ENCODE measurements at regions not wholly inside any gene's neighbourhood (a gene's known extent, or its start where the extent isn't known, plus 50 kb on each side); places are given as distances from the start of the nearest gene placed in this dataset.

- H3K4me3 ChIP-seq (ENCODE audit: control insufficient read depth in 1 of 7, extremely low read depth in 1 of 7, insufficient read depth in 4 of 7, low read depth in 2 of 7, low read length in 6 of 7): no peak overlapping the region
- ChIA-PET POLR2A (no interaction called here), CTCF (no interaction called here)
- no peak overlapping the region for H3K27ac ChIP-seq (ENCODE audit: insufficient read depth in 1 of 2, low read depth in 1 of 2, low read length in 2 of 2, poor library complexity in 1 of 2, severe bottlenecking in 2 of 2)
- no peaks in the 10 kb centered on the region for H3K36me3 ChIP-seq (ENCODE audit: control insufficient read depth in 4 of 4, insufficient read depth in 4 of 4, low read length in 3 of 4)
- peak in 2 of 3 donors; percentile 45 to 61 for DNase-seq
- H3K9me3 ChIP-seq (ENCODE audit: control extremely low read depth in 1 of 5, control insufficient read depth in 4 of 5, insufficient read depth in 2 of 5, low read depth in 1 of 5, low read length in 4 of 5): no peaks in the 10 kb centered on the region
- H3K4me1 ChIP-seq (ENCODE audit: control extremely low read depth in 1 of 4, control insufficient read depth in 4 of 4, insufficient read depth in 4 of 4, low read length in 3 of 4): peaks cover 0 to 34% (median 5%) of the 10 kb centered on the region in 4 experiments
- WGBS (ENCODE audit: insufficient coverage): no CpG with 5 or more reads among the region's 2 CpGs
- H3K27me3 ChIP-seq (replicated peaks in 2 of 5; ENCODE audit: control insufficient read depth in 4 of 5, insufficient read depth in 5 of 5, low read length in 4 of 5): no peaks in the 10 kb centered on the region
Observed at GRCh38 chr4:43242606-43243005, 350.1 kb downstream of the GRXCR1 start.

- ChIA-PET POLR2A (no interaction called here), CTCF (no interaction called here)
- Histone ChIP-seq H3K27me3 (replicated peaks in 2 of 5; ENCODE audit: control insufficient read depth in 4 of 5, insufficient read depth in 5 of 5, low read length in 4 of 5) (no peaks in the 10 kb centered on the region), H3K4me1 (ENCODE audit: control extremely low read depth in 1 of 4, control insufficient read depth in 4 of 4, insufficient read depth in 4 of 4, low read length in 3 of 4) (peaks cover 0 to 25% (median 2%) of the 10 kb centered on the region in 4 experiments), H3K36me3 (ENCODE audit: control insufficient read depth in 4 of 4, insufficient read depth in 4 of 4, low read length in 3 of 4) (no peaks in the 10 kb centered on the region), H3K27ac (ENCODE audit: insufficient read depth in 1 of 2, low read depth in 1 of 2, low read length in 2 of 2, poor library complexity in 1 of 2, severe bottlenecking in 2 of 2) (no peak overlapping the region), H3K4me3 (ENCODE audit: control insufficient read depth in 1 of 7, extremely low read depth in 1 of 7, insufficient read depth in 4 of 7, low read depth in 2 of 7, low read length in 6 of 7) (no peak overlapping the region), H3K9me3 (ENCODE audit: control extremely low read depth in 1 of 5, control insufficient read depth in 4 of 5, insufficient read depth in 2 of 5, low read depth in 1 of 5, low read length in 4 of 5) (no peaks in the 10 kb centered on the region)
- 100% methylated on average over 2 of the region's 4 CpGs for WGBS (ENCODE audit: insufficient coverage)
- DNase-seq: no peak
Observed at GRCh38 chr4:43243433-43244116, 351.1 kb downstream of the GRXCR1 start.

GRCh38 chr4:43244688-43245382, 352.3 kb downstream of the GRXCR1 start:
- CTCF ChIA-PET: no interaction called here
- 75% methylated on average over 1 of the region's 1 CpG for WGBS (ENCODE audit: insufficient coverage)
- POLR2A ChIA-PET: no interaction called here

GRCh38 chr4:43251841-43252240, 359.3 kb downstream of the GRXCR1 start:
- H3K36me3 ChIP-seq (ENCODE audit: control insufficient read depth in 4 of 4, insufficient read depth in 4 of 4, low read length in 3 of 4): no peaks in the 10 kb centered on the region
- H3K9me3 ChIP-seq (ENCODE audit: control extremely low read depth in 1 of 5, control insufficient read depth in 4 of 5, insufficient read depth in 2 of 5, low read depth in 1 of 5, low read length in 4 of 5): peaks cover 0 to 4% (median 0%) of the 10 kb centered on the region in 5 experiments
- H3K27me3 ChIP-seq (replicated peaks in 2 of 5; ENCODE audit: control insufficient read depth in 4 of 5, insufficient read depth in 5 of 5, low read length in 4 of 5): no peaks in the 10 kb centered on the region
- no peak for DNase-seq
- 100% methylated on average over 2 of the region's 2 CpGs for WGBS (ENCODE audit: insufficient coverage)
- peaks cover 0 to 2% (median 0%) of the 10 kb centered on the region in 4 experiments for H3K4me1 ChIP-seq (ENCODE audit: control extremely low read depth in 1 of 4, control insufficient read depth in 4 of 4, insufficient read depth in 4 of 4, low read length in 3 of 4)
- ChIA-PET POLR2A (no interaction called here), CTCF (no interaction called here)
- no peak overlapping the region for H3K27ac ChIP-seq (ENCODE audit: insufficient read depth in 1 of 2, low read depth in 1 of 2, low read length in 2 of 2, poor library complexity in 1 of 2, severe bottlenecking in 2 of 2)
- H3K4me3 ChIP-seq (ENCODE audit: control insufficient read depth in 1 of 7, extremely low read depth in 1 of 7, insufficient read depth in 4 of 7, low read depth in 2 of 7, low read length in 6 of 7): no peak overlapping the region

More at GRCh38 chr4:43244688-43245382, 352.3 kb downstream of the GRXCR1 start:
- no peak overlapping the region for H3K4me3 ChIP-seq (ENCODE audit: control insufficient read depth in 1 of 7, extremely low read depth in 1 of 7, insufficient read depth in 4 of 7, low read depth in 2 of 7, low read length in 6 of 7)
- no peaks in the 10 kb centered on the region for H3K36me3 ChIP-seq (ENCODE audit: control insufficient read depth in 4 of 4, insufficient read depth in 4 of 4, low read length in 3 of 4)
- H3K27ac ChIP-seq (ENCODE audit: insufficient read depth in 1 of 2, low read depth in 1 of 2, low read length in 2 of 2, poor library complexity in 1 of 2, severe bottlenecking in 2 of 2): no peak overlapping the region
- H3K27me3 ChIP-seq (replicated peaks in 2 of 5; ENCODE audit: control insufficient read depth in 4 of 5, insufficient read depth in 5 of 5, low read length in 4 of 5): no peaks in the 10 kb centered on the region
- H3K9me3 ChIP-seq (ENCODE audit: control extremely low read depth in 1 of 5, control insufficient read depth in 4 of 5, insufficient read depth in 2 of 5, low read depth in 1 of 5, low read length in 4 of 5): no peaks in the 10 kb centered on the region
- peaks cover 0 to 19% (median 0%) of the 10 kb centered on the region in 4 experiments for H3K4me1 ChIP-seq (ENCODE audit: control extremely low read depth in 1 of 4, control insufficient read depth in 4 of 4, insufficient read depth in 4 of 4, low read length in 3 of 4)
- DNase-seq: peak in 2 of 3 donors; percentile 54 to 59

GRCh38 chr4:43253541-43253940, 361.0 kb downstream of the GRXCR1 start:
- H3K27ac ChIP-seq (ENCODE audit: insufficient read depth in 1 of 2, low read depth in 1 of 2, low read length in 2 of 2, poor library complexity in 1 of 2, severe bottlenecking in 2 of 2): no peak overlapping the region

GRCh38 chr4:43264730-43265129, 372.2 kb downstream of the GRXCR1 start:
- Histone ChIP-seq H3K4me3 (ENCODE audit: control insufficient read depth in 1 of 7, extremely low read depth in 1 of 7, insufficient read depth in 4 of 7, low read depth in 2 of 7, low read length in 6 of 7) (no peak overlapping the region), H3K27me3 (replicated peaks in 2 of 5; ENCODE audit: control insufficient read depth in 4 of 5, insufficient read depth in 5 of 5, low read length in 4 of 5) (no peaks in the 10 kb centered on the region), H3K27ac (ENCODE audit: insufficient read depth in 1 of 2, low read depth in 1 of 2, low read length in 2 of 2, poor library complexity in 1 of 2, severe bottlenecking in 2 of 2) (no peak overlapping the region), H3K4me1 (ENCODE audit: control extremely low read depth in 1 of 4, control insufficient read depth in 4 of 4, insufficient read depth in 4 of 4, low read length in 3 of 4) (no peaks in the 10 kb centered on the region), H3K36me3 (ENCODE audit: control insufficient read depth in 4 of 4, insufficient read depth in 4 of 4, low read length in 3 of 4) (no peaks in the 10 kb centered on the region), H3K9me3 (ENCODE audit: control extremely low read depth in 1 of 5, control insufficient read depth in 4 of 5, insufficient read depth in 2 of 5, low read depth in 1 of 5, low read length in 4 of 5) (peaks cover 0 to 7% (median 0%) of the 10 kb centered on the region in 5 experiments)
- DNase-seq: no peak
- ChIA-PET CTCF (no interaction called here), POLR2A (no interaction called here)

More at GRCh38 chr4:43253541-43253940, 361.0 kb downstream of the GRXCR1 start:
- ChIA-PET CTCF (no interaction called here), POLR2A (no interaction called here)
- H3K9me3 ChIP-seq (ENCODE audit: control extremely low read depth in 1 of 5, control insufficient read depth in 4 of 5, insufficient read depth in 2 of 5, low read depth in 1 of 5, low read length in 4 of 5): peaks cover 0 to 9% (median 0%) of the 10 kb centered on the region in 5 experiments
- H3K36me3 ChIP-seq (ENCODE audit: control insufficient read depth in 4 of 4, insufficient read depth in 4 of 4, low read length in 3 of 4): no peaks in the 10 kb centered on the region
- H3K27me3 ChIP-seq (replicated peaks in 2 of 5; ENCODE audit: control insufficient read depth in 4 of 5, insufficient read depth in 5 of 5, low read length in 4 of 5): no peaks in the 10 kb centered on the region
- peaks cover 0 to 2% (median 0%) of the 10 kb centered on the region in 4 experiments for H3K4me1 ChIP-seq (ENCODE audit: control extremely low read depth in 1 of 4, control insufficient read depth in 4 of 4, insufficient read depth in 4 of 4, low read length in 3 of 4)
- no peak for DNase-seq
- H3K4me3 ChIP-seq (ENCODE audit: control insufficient read depth in 1 of 7, extremely low read depth in 1 of 7, insufficient read depth in 4 of 7, low read depth in 2 of 7, low read length in 6 of 7): no peak overlapping the region

GRCh38 chr4:43271946-43272345, 379.4 kb downstream of the GRXCR1 start:
- Histone ChIP-seq H3K27ac (ENCODE audit: insufficient read depth in 1 of 2, low read depth in 1 of 2, low read length in 2 of 2, poor library complexity in 1 of 2, severe bottlenecking in 2 of 2) (no peak overlapping the region), H3K36me3 (ENCODE audit: control insufficient read depth in 4 of 4, insufficient read depth in 4 of 4, low read length in 3 of 4) (no peaks in the 10 kb centered on the region), H3K9me3 (ENCODE audit: control extremely low read depth in 1 of 5, control insufficient read depth in 4 of 5, insufficient read depth in 2 of 5, low read depth in 1 of 5, low read length in 4 of 5) (no peaks in the 10 kb centered on the region), H3K4me1 (ENCODE audit: control extremely low read depth in 1 of 4, control insufficient read depth in 4 of 4, insufficient read depth in 4 of 4, low read length in 3 of 4) (peaks cover 0 to 9% (median 2%) of the 10 kb centered on the region in 4 experiments), H3K27me3 (replicated peaks in 2 of 5; ENCODE audit: control insufficient read depth in 4 of 5, insufficient read depth in 5 of 5, low read length in 4 of 5) (no peaks in the 10 kb centered on the region), H3K4me3 (ENCODE audit: control insufficient read depth in 1 of 7, extremely low read depth in 1 of 7, insufficient read depth in 4 of 7, low read depth in 2 of 7, low read length in 6 of 7) (no peak overlapping the region)
- ChIA-PET POLR2A (no interaction called here), CTCF (no interaction called here)
- no CpG with 5 or more reads among the region's 1 CpG for WGBS (ENCODE audit: insufficient coverage)
- DNase-seq: no peak
